OCI-LY1 (cell line): ENCODE measurements at regions not wholly inside any gene's neighbourhood (a gene's known extent, or its start where the extent isn't known, plus 50 kb on each side); places are given as distances from the start of the nearest gene placed in this dataset.

Experiments
- CTCF ChIP-seq: fragments of 200-600 bp; sonication (generic), shearing (Covaris generic); IDR thresholded peaks from 2 replicates; pipeline ENCODE4 v1.5.1; 2017; ENCODE audit warnings: mild to moderate bottlenecking, antibody characterized with exemption, low read length, moderate library complexity, mixed read lengths
- EZH2 ChIP-seq: fragments of 200-600 bp; sonication (generic), shearing (Covaris generic); IDR thresholded peaks from 2 replicates; pipeline ENCODE4 v1.8.0; 2017; ENCODE audit warnings: borderline replicate concordance, mixed run types, mild to moderate bottlenecking, antibody characterized with exemption, low read length, moderate library complexity, mixed read lengths

GRCh38 chrX:25076941-25077500 lies 61.3 kb upstream of the ARX start:
- TF ChIP-seq CTCF = no peak
- TF ChIP-seq EZH2 = no peak
